ENCODE measurements at regions not wholly inside any gene's neighbourhood (a gene's known extent, or its start where the extent isn't known, plus 50 kb on each side); places are given as distances from the start of the nearest gene placed in this dataset.

DNA sequence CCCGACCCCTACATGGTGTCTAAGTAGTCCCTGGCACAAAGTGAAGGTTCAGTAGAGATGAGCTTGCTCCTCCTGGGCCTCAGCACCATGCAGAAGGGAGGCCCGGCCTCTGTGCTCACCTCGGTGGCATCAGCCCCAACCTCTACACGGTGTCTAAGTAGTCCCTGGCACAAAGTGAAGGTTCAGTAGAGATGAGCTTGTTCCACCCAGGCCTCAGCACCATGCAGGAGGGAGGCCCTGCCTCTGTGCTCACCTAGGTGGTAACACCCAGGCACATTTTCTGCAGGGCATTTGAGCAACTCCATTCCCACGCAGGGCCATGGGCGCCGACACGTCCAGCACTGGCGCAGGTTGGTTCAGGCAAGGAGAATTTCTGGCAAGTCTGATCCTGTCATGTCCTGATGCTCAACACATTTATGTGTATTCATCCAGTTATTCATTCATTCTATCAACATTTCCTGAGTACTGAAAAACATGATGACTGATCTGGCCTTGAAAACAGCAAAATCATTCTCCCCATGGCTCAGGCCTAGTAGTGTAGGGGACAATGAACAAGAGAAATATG is 408.2 kb upstream of the MYT1L start:
- Histone ChIP-seq H3K9me3 (no peaks in the 10 kb centered on the region), H3K4me1 (peaks cover 0 to 57% (median 13%) of the 10 kb centered on the region in 3 donors), H3K36me3 (no peaks in the 10 kb centered on the region), H3K4me3 (no peak overlapping the region), H3K27me3 (no peaks in the 10 kb centered on the region), H3K27ac (peak overlapping the region in 3 of 4 donors; percentile 44 to 74 (median 57))
- WGBS, 2 donors, result 50 to 52% methylated on average over 1 to 6 of the region's 9 CpGs
- TF ChIP-seq, protein P1, sequence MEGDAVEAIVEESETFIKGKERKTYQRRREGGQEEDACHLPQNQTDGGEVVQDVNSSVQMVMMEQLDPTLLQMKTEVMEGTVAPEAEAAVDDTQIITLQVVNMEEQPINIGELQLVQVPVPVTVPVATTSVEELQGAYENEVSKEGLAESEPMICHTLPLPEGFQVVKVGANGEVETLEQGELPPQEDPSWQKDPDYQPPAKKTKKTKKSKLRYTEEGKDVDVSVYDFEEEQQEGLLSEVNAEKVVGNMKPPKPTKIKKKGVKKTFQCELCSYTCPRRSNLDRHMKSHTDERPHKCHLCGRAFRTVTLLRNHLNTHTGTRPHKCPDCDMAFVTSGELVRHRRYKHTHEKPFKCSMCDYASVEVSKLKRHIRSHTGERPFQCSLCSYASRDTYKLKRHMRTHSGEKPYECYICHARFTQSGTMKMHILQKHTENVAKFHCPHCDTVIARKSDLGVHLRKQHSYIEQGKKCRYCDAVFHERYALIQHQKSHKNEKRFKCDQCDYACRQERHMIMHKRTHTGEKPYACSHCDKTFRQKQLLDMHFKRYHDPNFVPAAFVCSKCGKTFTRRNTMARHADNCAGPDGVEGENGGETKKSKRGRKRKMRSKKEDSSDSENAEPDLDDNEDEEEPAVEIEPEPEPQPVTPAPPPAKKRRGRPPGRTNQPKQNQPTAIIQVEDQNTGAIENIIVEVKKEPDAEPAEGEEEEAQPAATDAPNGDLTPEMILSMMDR (IDR thresholded peaks at IDR 0.05), result no peak
- no peak for TF ChIP-seq POLR2A (IDR thresholded peaks at IDR 0.05)
- DNase-seq, result no peak
- intact Hi-C loops (cut with DNase I), result no loop called here

DNA sequence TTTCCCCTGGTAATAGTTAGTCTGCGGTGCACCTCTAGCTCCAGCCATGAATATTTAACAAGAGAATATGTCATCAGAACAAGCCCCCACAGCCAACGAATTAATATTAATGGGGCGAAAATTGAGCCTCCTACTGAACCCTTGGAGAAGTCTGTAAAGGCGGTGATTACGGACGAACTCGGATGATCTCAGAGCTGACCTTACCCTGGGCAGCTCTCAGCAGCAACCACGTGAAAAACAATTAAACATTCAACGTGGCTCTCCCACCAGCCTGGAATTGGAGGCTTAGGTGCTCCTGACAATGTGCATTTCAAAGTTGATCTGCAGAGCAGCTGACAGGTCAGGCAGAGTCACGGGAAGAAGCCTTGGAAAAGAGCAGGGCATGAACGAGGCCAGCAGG is 407.6 kb upstream of the MYT1L start:
- no peaks in the 10 kb centered on the region for H3K27me3 ChIP-seq
- no peaks in the 10 kb centered on the region for H3K36me3 ChIP-seq
- intact Hi-C loops (cut with DNase I), result no loop called here
- peak overlapping the region in 2 of 4 donors; percentile 44 to 57 for H3K27ac ChIP-seq
- TF ChIP-seq, protein P1 (IDR thresholded peaks at IDR 0.05), result no peak
- TF ChIP-seq POLR2A (IDR thresholded peaks at IDR 0.05), result no peak
- no peaks in the 10 kb centered on the region for H3K9me3 ChIP-seq
- H3K4me3 ChIP-seq, result no peak overlapping the region
- 75 to 76% methylated on average over 10 to 11 of the region's 11 CpGs for WGBS, 2 donors
- peaks cover 0 to 55% (median 13%) of the 10 kb centered on the region in 3 donors for H3K4me1 ChIP-seq
- no peak for DNase-seq

DNA sequence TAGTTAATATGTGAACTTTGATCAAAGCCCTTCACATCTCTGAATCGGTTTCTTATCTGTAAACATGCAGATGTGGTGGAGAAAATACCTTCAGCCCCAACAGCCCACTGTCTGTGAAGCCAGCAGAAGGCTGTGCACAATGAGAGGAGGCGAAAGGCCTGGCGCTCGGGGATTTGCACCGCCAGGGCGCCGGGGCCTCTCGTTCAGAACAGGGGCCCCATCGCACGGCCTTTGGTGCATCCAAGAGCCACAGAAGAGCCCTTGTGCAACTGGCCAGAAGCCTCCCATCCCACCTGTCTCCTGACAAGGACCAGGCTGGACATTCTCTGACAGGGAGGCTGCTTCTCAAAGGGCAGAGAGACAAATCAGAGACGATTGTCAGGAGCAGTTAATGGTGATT is 407.2 kb upstream of the MYT1L start:
- DNase-seq, result no peak
- no peaks in the 10 kb centered on the region for H3K27me3 ChIP-seq
- no peak overlapping the region for H3K4me3 ChIP-seq
- intact Hi-C loops (cut with DNase I), result no loop called here
- TF ChIP-seq POLR2A (IDR thresholded peaks at IDR 0.05), result no peak
- TF ChIP-seq, protein P1 (IDR thresholded peaks at IDR 0.05), result no peak
- H3K27ac ChIP-seq, result no peak overlapping the region
- H3K36me3 ChIP-seq, result no peaks in the 10 kb centered on the region
- WGBS, 2 donors, result 78 to 80% methylated on average over 1 to 6 of the region's 11 CpGs
- H3K4me1 ChIP-seq, result peaks cover 0 to 51% (median 10%) of the 10 kb centered on the region in 3 donors
- H3K9me3 ChIP-seq, result no peaks in the 10 kb centered on the region

DNA sequence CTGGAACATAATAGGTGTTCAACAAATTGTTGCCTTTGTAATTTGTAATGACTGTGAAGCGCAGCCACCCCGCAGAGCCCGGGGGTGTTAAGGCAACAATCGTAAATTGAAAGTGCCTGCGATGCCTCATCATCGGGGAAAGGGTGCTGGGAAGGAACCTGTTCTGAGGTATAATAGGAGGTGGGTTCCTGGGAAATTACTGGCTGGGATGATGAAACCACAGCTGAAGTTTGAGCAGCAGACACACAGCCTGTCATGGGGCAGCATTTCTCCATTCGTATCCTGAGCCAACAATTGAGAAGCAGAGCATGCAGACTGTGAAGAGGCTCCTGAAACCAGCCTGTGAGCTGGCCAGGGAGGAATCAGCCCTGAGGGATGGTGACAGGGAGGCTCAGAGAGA is 404.0 kb upstream of the MYT1L start:
- H3K36me3 ChIP-seq, result no peaks in the 10 kb centered on the region
- intact Hi-C loops (cut with DNase I), result no loop called here
- H3K27ac ChIP-seq, result no peak overlapping the region
- WGBS, 2 donors, result 39 to 55% methylated on average over 7 of the region's 7 CpGs
- TF ChIP-seq, protein P1 (IDR thresholded peaks at IDR 0.05), result no peak
- TF ChIP-seq POLR2A (IDR thresholded peaks at IDR 0.05), result no peak
- H3K4me1 ChIP-seq, result peaks cover 0 to 26% (median 7%) of the 10 kb centered on the region in 3 donors
- H3K27me3 ChIP-seq, result no peaks in the 10 kb centered on the region
- DNase-seq, result no peak
- H3K4me3 ChIP-seq, result no peak overlapping the region
- no peaks in the 10 kb centered on the region for H3K9me3 ChIP-seq

DNA sequence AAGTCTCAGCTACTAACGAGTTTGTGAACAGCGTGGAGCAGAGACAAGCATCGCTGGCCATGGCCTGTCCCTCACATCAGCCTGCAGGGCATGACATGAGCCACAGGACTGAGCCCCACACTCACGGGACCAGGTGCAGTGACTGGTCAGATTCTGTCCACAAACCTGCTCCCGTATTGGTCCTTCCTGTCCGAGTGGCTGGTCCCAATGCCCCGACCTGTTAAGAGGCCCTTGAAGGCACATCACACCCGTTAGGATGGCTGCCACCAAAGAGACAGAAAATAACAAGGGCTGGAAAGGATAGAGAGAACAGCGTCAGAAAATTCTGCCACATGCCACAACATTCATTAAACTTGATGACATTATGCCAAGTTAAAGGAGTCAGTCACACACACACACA is 403.2 kb upstream of the MYT1L start:
- TF ChIP-seq, protein P1 (IDR thresholded peaks at IDR 0.05), result no peak
- TF ChIP-seq POLR2A (IDR thresholded peaks at IDR 0.05), result no peak
- intact Hi-C loops (cut with DNase I), result no loop called here
- 69 to 73% methylated on average over 9 of the region's 9 CpGs for WGBS, 2 donors
- no peaks in the 10 kb centered on the region for H3K9me3 ChIP-seq
- no peak overlapping the region for H3K27ac ChIP-seq
- H3K4me1 ChIP-seq, result peaks cover 0 to 19% (median 4%) of the 10 kb centered on the region in 3 donors
- H3K36me3 ChIP-seq, result no peaks in the 10 kb centered on the region
- DNase-seq, result no peak
- H3K27me3 ChIP-seq, result no peaks in the 10 kb centered on the region
- H3K4me3 ChIP-seq, result no peak overlapping the region
